CD4-positive, alpha-beta T cell treated with Interleukin-17A for 4 hours (primary cell): ENCODE measurements at regions not wholly inside any gene's neighbourhood (a gene's known extent, or its start where the extent isn't known, plus 50 kb on each side); places are given as distances from the start of the nearest gene placed in this dataset.

ENCODE experiments used
- DNase-seq: peaks from one replicate; pipeline ENCODE4 v3.0.0-alpha.2; 2020; ENCODE audit warnings: mixed read lengths

GRCh38 chr2:120854014-120854620 lies 118.4 kb downstream of the GLI2 start:
- no peak for DNase-seq

- no peak for DNase-seq
Measured at GRCh38 chr2:120854766-120855530, 119.3 kb downstream of the GLI2 start.

GRCh38 chr2:120855855-120856405 lies 120.3 kb downstream of the GLI2 start:
- DNase-seq: no peak

GRCh38 chr2:120856421-120856862 lies 120.8 kb downstream of the GLI2 start:
- DNase-seq: no peak

GRCh38 chr2:120857422-120857821 lies 121.8 kb downstream of the GLI2 start:
- DNase-seq: no peak

- no peak for DNase-seq
Measured at GRCh38 chr2:120857931-120858330, 122.3 kb downstream of the GLI2 start.

GRCh38 chr2:120858361-120859106 lies 122.9 kb downstream of the GLI2 start:
- DNase-seq: no peak

- DNase-seq: no peak
Measured at GRCh38 chr2:120859128-120859527, 123.5 kb downstream of the GLI2 start.

- no peak for DNase-seq
Measured at GRCh38 chr2:120859814-120860578, 124.3 kb downstream of the GLI2 start.

GRCh38 chr2:120860579-120860922 lies 124.9 kb downstream of the GLI2 start:
- no peak for DNase-seq

GRCh38 chr2:120861191-120861575 lies 125.5 kb downstream of the GLI2 start:
- no peak for DNase-seq

GRCh38 chr2:120861576-120862191 lies 126.0 kb downstream of the GLI2 start:
- DNase-seq: no peak

- DNase-seq: no peak
Measured at GRCh38 chr2:120862201-120863060, 126.8 kb downstream of the GLI2 start.

GRCh38 chr2:120863146-120863545 lies 127.5 kb downstream of the GLI2 start:
- no peak for DNase-seq

- no peak for DNase-seq
Measured at GRCh38 chr2:120863661-120864320, 128.1 kb downstream of the GLI2 start.

GRCh38 chr2:120864981-120865380 lies 129.3 kb downstream of the GLI2 start:
- no peak for DNase-seq

GRCh38 chr2:120865656-120866055 lies 130.0 kb downstream of the GLI2 start:
- no peak for DNase-seq

- no peak for DNase-seq
Measured at GRCh38 chr2:120866071-120866470, 130.4 kb downstream of the GLI2 start.

GRCh38 chr2:120866483-120867140 lies 130.9 kb downstream of the GLI2 start:
- no peak for DNase-seq
